Lower leg skin (tissue), 4 donors: ENCODE measurements at regions not wholly inside any gene's neighbourhood (a gene's known extent, or its start where the extent isn't known, plus 50 kb on each side); places are given as distances from the start of the nearest gene placed in this dataset.

Experiments used
- DNase-seq, 2 donors: peaks; one replicate each; pipeline ENCODE4 v3.0.0-alpha.2; 2019; ENCODE audit warnings: low spot score in 2 of 2
- H3K4me3 ChIP-seq: fragments of 200-600 bp; sonication (generic); 2 replicates; pipeline ENCODE4 v1.5.1; 2017; ENCODE audit warnings: mild to moderate bottlenecking, low read depth; ENCODE audit not compliant: poor library complexity, severe bottlenecking
- POLR2A ChIP-seq, 2 donors: fragments of 450-650 bp; IDR thresholded peaks; one replicate each; pipeline ENCODE4 v1.6.1; 2016 to 2017; ENCODE audit warnings: antibody characterized with exemption in 2 of 2, mild to moderate bottlenecking in 1 of 2, moderate library complexity in 1 of 2
- WGBS, 2 donors: methylation state at CpG; one replicate each; pipeline ENCODE4 v1.1.5; 2018; 5-methylcytosine and 5-hydroxymethylcytosine counted together
- intact Hi-C: fragments of 100-400 bp; cut with DNase I; formaldehyde crosslinking; loops from one replicate; pipeline ENCODE4 v1.15.0; 2023; ENCODE audit warnings: low total_unique reads
- TF ChIP-seq, protein P1 (sequence below), 3 donors: fragments of 450-650 bp; IDR thresholded peaks; one replicate each; pipeline ENCODE4 v1.5.1; 2016; ENCODE audit warnings: antibody characterized with exemption in 3 of 3, mild to moderate bottlenecking in 3 of 3, moderate library complexity in 2 of 3

DNA sequence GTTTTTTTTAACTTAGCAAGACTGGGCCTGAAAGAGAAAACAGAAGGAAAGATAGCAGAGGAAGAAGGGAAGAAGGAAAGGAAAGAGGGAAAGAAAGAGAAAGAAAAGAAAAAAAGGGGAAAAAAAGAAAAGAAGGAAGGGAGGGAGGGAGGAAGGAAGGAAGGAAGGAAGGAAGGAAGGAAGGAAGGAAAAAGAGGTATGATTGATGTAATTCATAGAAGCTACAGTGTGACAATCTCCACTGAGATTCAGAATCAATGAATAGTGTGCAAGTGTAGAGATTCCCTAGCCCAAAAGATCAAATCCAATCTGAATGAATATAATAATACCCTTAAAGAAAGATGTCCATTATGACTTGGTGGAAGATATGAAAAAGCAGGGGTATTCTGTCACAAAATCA, 126.9 kb upstream of the DNAJC10 start:
- intact Hi-C loops = no loop called here
- TF ChIP-seq, protein P1, sequence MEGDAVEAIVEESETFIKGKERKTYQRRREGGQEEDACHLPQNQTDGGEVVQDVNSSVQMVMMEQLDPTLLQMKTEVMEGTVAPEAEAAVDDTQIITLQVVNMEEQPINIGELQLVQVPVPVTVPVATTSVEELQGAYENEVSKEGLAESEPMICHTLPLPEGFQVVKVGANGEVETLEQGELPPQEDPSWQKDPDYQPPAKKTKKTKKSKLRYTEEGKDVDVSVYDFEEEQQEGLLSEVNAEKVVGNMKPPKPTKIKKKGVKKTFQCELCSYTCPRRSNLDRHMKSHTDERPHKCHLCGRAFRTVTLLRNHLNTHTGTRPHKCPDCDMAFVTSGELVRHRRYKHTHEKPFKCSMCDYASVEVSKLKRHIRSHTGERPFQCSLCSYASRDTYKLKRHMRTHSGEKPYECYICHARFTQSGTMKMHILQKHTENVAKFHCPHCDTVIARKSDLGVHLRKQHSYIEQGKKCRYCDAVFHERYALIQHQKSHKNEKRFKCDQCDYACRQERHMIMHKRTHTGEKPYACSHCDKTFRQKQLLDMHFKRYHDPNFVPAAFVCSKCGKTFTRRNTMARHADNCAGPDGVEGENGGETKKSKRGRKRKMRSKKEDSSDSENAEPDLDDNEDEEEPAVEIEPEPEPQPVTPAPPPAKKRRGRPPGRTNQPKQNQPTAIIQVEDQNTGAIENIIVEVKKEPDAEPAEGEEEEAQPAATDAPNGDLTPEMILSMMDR (IDR thresholded peaks at IDR 0.05) = no peak
- TF ChIP-seq POLR2A (IDR thresholded peaks at IDR 0.05) = no peak

DNA sequence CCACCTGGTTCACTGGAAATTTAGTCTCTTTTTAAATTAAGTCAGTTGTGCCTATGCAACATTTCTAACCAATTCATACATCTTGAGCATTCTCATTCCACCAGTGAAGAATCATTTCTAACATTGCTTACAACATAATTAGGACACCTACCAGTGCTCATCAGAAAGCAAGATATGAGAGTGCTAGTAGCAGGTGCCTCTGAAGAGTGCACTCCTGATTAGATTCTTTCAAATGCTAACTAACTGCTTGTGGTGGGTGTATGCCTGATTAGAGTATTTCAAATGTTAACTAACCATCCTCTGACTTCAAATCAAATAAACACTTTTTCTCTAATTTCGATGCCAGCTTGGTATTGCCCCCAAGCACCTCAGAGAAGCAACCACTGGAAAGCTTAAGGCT, 124.3 kb upstream of the DNAJC10 start:
- DNase-seq = no peak
- intact Hi-C loops = no loop called here
- H3K4me3 ChIP-seq = no peak overlapping the region
- TF ChIP-seq POLR2A (IDR thresholded peaks at IDR 0.05) = no peak
- TF ChIP-seq, protein P1 (IDR thresholded peaks at IDR 0.05) = no peak
- 19 to 46% methylated on average over 1 of the region's 1 CpG for WGBS, 2 donors

More for the DNA sequence above, 126.9 kb upstream of the DNAJC10 start:
- no peak overlapping the region for H3K4me3 ChIP-seq
- DNase-seq = no peak

DNA sequence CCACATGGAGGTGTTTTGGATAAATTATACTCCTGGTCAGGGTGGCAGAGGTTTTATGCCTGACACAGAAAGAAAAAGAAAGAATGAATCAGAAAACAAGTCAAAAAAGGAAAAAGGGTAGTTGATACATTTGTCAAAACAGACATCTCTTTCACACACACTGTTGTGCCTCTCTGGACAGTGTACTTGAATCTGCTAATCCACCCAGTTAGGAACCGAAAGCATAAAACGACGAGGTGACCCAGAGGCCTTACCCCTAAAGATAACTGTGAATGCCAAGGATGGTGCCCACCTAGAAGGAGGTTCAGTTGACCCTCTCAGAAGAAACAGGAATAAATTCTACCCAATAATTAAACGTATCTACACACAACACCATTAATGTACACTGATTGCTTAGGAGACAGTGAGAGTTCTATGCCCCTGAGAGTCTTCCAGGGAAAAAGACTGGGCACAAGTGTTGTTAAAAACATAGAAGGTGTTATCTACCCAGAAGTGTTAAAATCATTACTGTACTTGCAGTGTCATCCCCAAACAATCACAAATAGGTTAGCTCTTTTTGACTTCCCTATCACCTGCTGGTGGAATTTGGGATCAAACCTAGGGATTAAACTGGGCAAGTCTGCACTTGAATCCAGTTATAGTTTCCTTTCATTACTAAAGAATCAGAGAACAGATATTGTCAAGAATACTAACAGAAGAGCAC, 123.2 kb upstream of the DNAJC10 start:
- TF ChIP-seq, protein P1 (IDR thresholded peaks at IDR 0.05) = no peak
- TF ChIP-seq POLR2A (IDR thresholded peaks at IDR 0.05) = no peak
- H3K4me3 ChIP-seq = no peak overlapping the region
- intact Hi-C loops = no loop called here
- DNase-seq = no peak
- 91 to 92% methylated on average over 4 of the region's 4 CpGs for WGBS, 2 donors

DNA sequence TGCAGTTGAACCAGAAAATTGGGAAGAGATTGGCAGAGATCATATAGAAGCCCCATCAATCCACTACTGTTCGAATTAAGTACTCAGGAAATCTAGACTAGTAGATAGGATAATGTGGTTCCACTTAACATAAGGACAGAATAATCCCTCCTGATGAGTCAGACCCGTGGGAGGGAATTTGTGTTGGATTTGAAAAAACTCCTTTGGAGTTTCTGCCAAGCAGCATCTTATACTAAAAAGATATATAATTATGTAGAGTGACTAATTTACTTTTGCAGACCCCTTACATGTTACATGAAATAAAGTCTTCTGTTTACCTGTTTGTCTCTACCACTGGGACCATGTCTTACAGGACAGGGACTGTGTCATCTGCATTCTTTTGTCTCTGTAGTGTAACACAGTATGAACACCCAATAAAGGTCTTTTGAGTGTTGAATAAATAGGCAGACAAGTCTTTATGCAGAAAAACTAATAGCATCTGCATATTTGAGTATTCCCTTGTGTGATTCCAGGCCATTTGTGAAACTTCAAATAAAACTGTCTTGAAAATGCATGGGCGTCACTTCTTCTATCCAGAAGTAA, 122.6 kb upstream of the DNAJC10 start:
- TF ChIP-seq, protein P1 (IDR thresholded peaks at IDR 0.05) = no peak
- no peak for TF ChIP-seq POLR2A (IDR thresholded peaks at IDR 0.05)
- intact Hi-C loops = no loop called here
- no peak overlapping the region for H3K4me3 ChIP-seq
- WGBS, 2 donors = 34 to 45% methylated on average over 3 of the region's 3 CpGs
- DNase-seq = no peak

DNA sequence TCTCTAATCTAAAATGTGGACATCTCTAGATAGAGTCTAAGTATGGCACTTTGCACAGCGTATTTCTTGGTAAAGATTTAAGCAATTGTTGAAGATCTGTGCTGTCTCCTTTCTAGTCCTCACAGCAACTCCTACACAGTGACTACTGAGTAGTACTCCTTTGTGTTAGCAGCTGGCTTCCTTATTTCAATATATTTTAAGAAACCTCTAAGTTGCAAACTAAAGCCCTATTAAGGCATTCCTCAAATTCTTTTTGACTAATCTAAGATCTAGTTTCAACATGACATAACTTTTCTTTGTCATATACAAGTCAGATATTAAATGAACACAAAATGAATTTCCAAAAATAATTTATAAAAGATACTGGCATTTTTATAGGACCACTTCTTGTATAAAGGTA, 121.8 kb upstream of the DNAJC10 start:
- DNase-seq = no peak
- intact Hi-C loops = no loop called here
- TF ChIP-seq, protein P1 (IDR thresholded peaks at IDR 0.05) = no peak
- no peak for TF ChIP-seq POLR2A (IDR thresholded peaks at IDR 0.05)
- no peak overlapping the region for H3K4me3 ChIP-seq
- 87% methylated on average over 1 of the region's 1 CpG for WGBS, 2 donors

DNA sequence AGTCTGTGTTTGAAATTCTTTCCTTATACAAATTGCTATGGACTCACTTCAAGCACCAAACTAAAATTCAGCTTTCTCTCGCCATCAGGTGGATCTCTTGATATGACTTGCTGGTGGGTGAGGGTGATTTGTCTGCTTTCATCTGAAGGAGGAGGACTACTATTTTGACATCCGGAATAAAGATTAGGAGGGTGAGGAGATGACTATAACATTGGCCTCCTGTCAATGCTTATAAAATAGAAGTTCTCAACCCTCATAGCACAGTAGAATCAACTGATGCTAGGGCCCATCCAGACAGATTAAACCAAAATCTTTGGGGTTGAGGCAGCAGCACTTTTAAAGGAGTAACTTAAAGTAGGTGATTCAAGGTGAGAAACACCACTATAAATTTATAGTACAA, 120.4 kb upstream of the DNAJC10 start:
- H3K4me3 ChIP-seq = no peak overlapping the region
- intact Hi-C loops = no loop called here
- no peak for TF ChIP-seq POLR2A (IDR thresholded peaks at IDR 0.05)
- TF ChIP-seq, protein P1 (IDR thresholded peaks at IDR 0.05) = no peak
- WGBS, 2 donors = 90 to 94% methylated on average over 2 of the region's 2 CpGs
- no peak for DNase-seq
